DND-41 (cell line): ENCODE measurements at regions not wholly inside any gene's neighbourhood (a gene's known extent, or its start where the extent isn't known, plus 50 kb on each side); places are given as distances from the start of the nearest gene placed in this dataset.

Experiments used
- ATAC-seq: fragments of 200-7000 bp; cut with Tn5 transposase; 3 replicates; pipeline ENCODE4 v1.9.1; 2021; ENCODE audit warnings: low read depth; ENCODE audit not compliant: insufficient read depth
- DNase-seq: peaks from one replicate; pipeline ENCODE4 v3.0.0-alpha.2; 2020
- H2AFZ ChIP-seq: 2 replicates; pipeline ENCODE4 v1.6.0; 2012; ENCODE audit warnings: low read depth, low read length
- H3K27ac ChIP-seq: 2 replicates; pipeline ENCODE4 v1.5.1; 2012; ENCODE audit warnings: low read length, inconsistent platforms
- H3K27me3 ChIP-seq: fragments of 200-600 bp; sonication (generic); 2 replicates; pipeline ENCODE4 v1.6.0; 2012; ENCODE audit warnings: low read length, mild to moderate bottlenecking, inconsistent platforms; ENCODE audit not compliant: insufficient read depth, poor library complexity
- H3K36me3 ChIP-seq: 2 replicates; pipeline ENCODE4 v1.5.1; 2012; ENCODE audit warnings: low read length, inconsistent platforms; ENCODE audit not compliant: insufficient read depth
- H3K4me1 ChIP-seq: 2 replicates; pipeline ENCODE4 v1.5.1; 2012; ENCODE audit warnings: mild to moderate bottlenecking, low read length; ENCODE audit not compliant: insufficient read depth
- H3K4me2 ChIP-seq: 2 replicates; pipeline ENCODE4 v1.6.0; 2012; ENCODE audit warnings: mild to moderate bottlenecking, moderate library complexity, low read length, inconsistent platforms; ENCODE audit not compliant: insufficient read depth
- H3K4me3 ChIP-seq, 2 experiments: fragments of 200-600 bp in 1 of 2; shearing (Covaris generic) in 1 of 2; 2 replicates each; pipeline ENCODE4 v1.5.1; 2012 to 2016; ENCODE audit warnings: inconsistent platforms in 2 of 2, low read length in 2 of 2, mild to moderate bottlenecking in 2 of 2, low read depth in 1 of 2, moderate library complexity in 1 of 2
- H3K79me2 ChIP-seq: 2 replicates; pipeline ENCODE4 v1.6.0; 2012; ENCODE audit warnings: low read length, inconsistent platforms; ENCODE audit not compliant: insufficient read depth
- H3K9ac ChIP-seq: 2 replicates; pipeline ENCODE4 v1.6.0; 2012; ENCODE audit warnings: low read depth, mild to moderate bottlenecking, inconsistent platforms, low read length, moderate library complexity
- H3K9me3 ChIP-seq: 2 replicates; pipeline ENCODE4 v1.5.1; 2012; ENCODE audit warnings: low read length, moderate library complexity, mild to moderate bottlenecking, inconsistent platforms; ENCODE audit not compliant: insufficient read depth, severe bottlenecking
- H4K20me1 ChIP-seq: 2 replicates; pipeline ENCODE4 v1.6.0; 2012; ENCODE audit warnings: low read length; ENCODE audit not compliant: insufficient read depth
- CTCF ChIP-seq: IDR thresholded peaks from 2 replicates; pipeline ENCODE4 v1.5.1; 2012; ENCODE audit warnings: borderline replicate concordance, low read length, moderate library complexity, mild to moderate bottlenecking; ENCODE audit not compliant: poor library complexity, severe bottlenecking; ENCODE audit errors: extremely low read depth
- EZH2 ChIP-seq: IDR thresholded peaks from 3 replicates; pipeline ENCODE4 v1.6.1; 2012; ENCODE audit warnings: borderline replicate concordance, low read depth, mild to moderate bottlenecking, moderate library complexity, low read length, inconsistent platforms; ENCODE audit not compliant: severe bottlenecking

GRCh38 chr5:113869611-113870010 is 356.1 kb downstream of the YTHDC2 start:
- Histone ChIP-seq H3K79me2 (no peaks in the 10 kb centered on the region), H3K9me3 (no peaks in the 10 kb centered on the region), H3K27ac (no peak overlapping the region), H3K4me2 (no peak overlapping the region), H4K20me1 (no peaks in the 10 kb centered on the region; the same call in 1 of the 2 replicates), H3K9ac (no peak overlapping the region), H3K27me3 (peaks cover 2% of the 10 kb centered on the region), H2AFZ (no peak overlapping the region), H3K4me3 (no peak overlapping the region), H3K4me1 (no peaks in the 10 kb centered on the region), H3K36me3 (no peaks in the 10 kb centered on the region)
- DNase-seq (no peak), ATAC-seq (no peak)
- TF ChIP-seq CTCF (no peak), EZH2 (no peak)

DNA sequence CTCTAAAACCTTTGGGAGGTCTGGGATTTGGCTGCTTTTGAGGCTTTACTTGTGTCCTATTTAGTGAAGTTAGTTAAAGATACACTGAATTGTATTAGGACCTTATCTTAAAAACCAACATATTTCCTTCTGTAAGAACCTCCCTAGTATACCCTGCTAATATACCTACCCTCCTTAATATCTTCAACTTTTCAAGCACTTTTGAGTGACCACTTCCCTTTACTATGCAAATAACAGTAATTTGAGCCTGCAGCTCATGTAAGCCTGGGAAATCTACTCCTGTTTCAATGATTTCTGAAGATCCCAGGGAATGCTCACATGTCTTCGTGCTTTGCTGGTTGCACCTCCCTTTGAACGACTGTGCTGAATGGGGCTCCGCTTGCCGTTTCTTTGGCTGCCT is 358.5 kb downstream of the YTHDC2 start:
- H3K79me2 ChIP-seq: no peaks in the 10 kb centered on the region
- H3K4me3 ChIP-seq: no peak overlapping the region
- H4K20me1 ChIP-seq: no peaks in the 10 kb centered on the region; the same call in 1 of the 2 replicates
- ATAC-seq (no peak), DNase-seq (no peak)
- H3K4me2 ChIP-seq: no peak overlapping the region
- H3K27ac ChIP-seq: no peak overlapping the region
- no peak overlapping the region for H3K9ac ChIP-seq
- H3K9me3 ChIP-seq: no peaks in the 10 kb centered on the region
- TF ChIP-seq CTCF (no peak), EZH2 (no peak)
- peaks cover 2% of the 10 kb centered on the region for H3K27me3 ChIP-seq
- no peak overlapping the region for H2AFZ ChIP-seq
- no peaks in the 10 kb centered on the region for H3K36me3 ChIP-seq
- H3K4me1 ChIP-seq: no peaks in the 10 kb centered on the region

GRCh38 chr5:113875096-113875495 is 361.6 kb downstream of the YTHDC2 start:
- no peak overlapping the region for H2AFZ ChIP-seq

More at GRCh38 chr5:113875096-113875495, 361.6 kb downstream of the YTHDC2 start:
- Histone ChIP-seq H3K36me3 (no peaks in the 10 kb centered on the region), H3K9ac (no peak overlapping the region), H3K4me3 (no peak overlapping the region), H3K4me2 (no peak overlapping the region), H3K9me3 (no peaks in the 10 kb centered on the region), H3K79me2 (no peaks in the 10 kb centered on the region), H3K4me1 (no peaks in the 10 kb centered on the region), H3K27me3 (peaks cover 2% of the 10 kb centered on the region), H4K20me1 (no peaks in the 10 kb centered on the region), H3K27ac (no peak overlapping the region)
- TF ChIP-seq EZH2 (no peak), CTCF (no peak)
- ATAC-seq (no peak), DNase-seq (no peak)
